HepG2 (cell line): ENCODE measurements at regions not wholly inside any gene's neighbourhood (a gene's known extent, or its start where the extent isn't known, plus 50 kb on each side); places are given as distances from the start of the nearest gene placed in this dataset.

Experiments
- ATF7 ChIP-seq, 2 experiments: fragments of 450-650 bp in 1 of 2; sonication (generic) in 1 of 2; formaldehyde crosslinking in 1 of 2; IDR thresholded peaks; 2 replicates each; pipeline versions ENCODE4 v1.4.0 to v1.6.1; 2016 to 2020; ENCODE audit warnings: antibody characterized with exemption in 1 of 2, mild to moderate bottlenecking in 1 of 2, missing genetic modification reagents in 1 of 2
- CSRNP1 ChIP-seq: sonication (generic); formaldehyde crosslinking; IDR thresholded peaks from 2 replicates; pipeline ENCODE4 v1.8.1; 2023; ENCODE audit warnings: mild to moderate bottlenecking, missing genetic modification reagents
- FOXC1 ChIP-seq: sonication (generic); formaldehyde crosslinking; IDR thresholded peaks from 2 replicates; pipeline ENCODE4 v1.8.0; 2022; ENCODE audit warnings: mild to moderate bottlenecking, missing genetic modification reagents, borderline replicate concordance
- GTF3A ChIP-seq: sonication (generic); formaldehyde crosslinking; conservative IDR thresholded peaks from 2 replicates; pipeline ENCODE4 v1.4.0; 2020; ENCODE audit warnings: mild to moderate bottlenecking, missing genetic modification reagents
- HMG20B ChIP-seq: conservative IDR thresholded peaks from 2 replicates; pipeline ENCODE4 v1.6.1; 2016; ENCODE audit warnings: missing genetic modification reagents, missing compliant biosample characterization
- IKZF4 ChIP-seq: sonication (generic); formaldehyde crosslinking; IDR thresholded peaks from 2 replicates; pipeline ENCODE4 v1.5.1; 2020; ENCODE audit warnings: borderline replicate concordance, mild to moderate bottlenecking, low read depth, missing genetic modification reagents; ENCODE audit errors: not compliant biosample characterization
- MIXL1 ChIP-seq: IDR thresholded peaks from 2 replicates; pipeline ENCODE4 v1.6.1; 2016
- NFATC3 ChIP-seq: sonication (generic); formaldehyde crosslinking; IDR thresholded peaks from 2 replicates; pipeline ENCODE4 v1.5.1; 2020; ENCODE audit warnings: mild to moderate bottlenecking, missing genetic modification reagents
- NFE2L1 ChIP-seq: sonication (generic); formaldehyde crosslinking; IDR thresholded peaks from 2 replicates; pipeline ENCODE4 v1.4.0; 2020; ENCODE audit warnings: missing genetic modification reagents, mild to moderate bottlenecking, borderline replicate concordance
- PATZ1 ChIP-seq: sonication (generic); formaldehyde crosslinking; IDR thresholded peaks from 2 replicates; pipeline ENCODE4 v1.4.0; 2020; ENCODE audit warnings: missing genetic modification reagents
- PCBP2 ChIP-seq: fragments of 200-400 bp; formaldehyde crosslinking; optimal IDR thresholded peaks from 2 replicates; pipeline ENCODE3; 2018; ENCODE audit warnings: low read length, low read depth; ENCODE audit not compliant: poor library complexity, severe bottlenecking
- RNF219 ChIP-seq: sonication (generic); formaldehyde crosslinking; IDR thresholded peaks from 2 replicates; pipeline ENCODE4 v1.5.0; 2020; ENCODE audit warnings: mild to moderate bottlenecking, missing genetic modification reagents
- WIZ ChIP-seq: sonication (generic); formaldehyde crosslinking; IDR thresholded peaks from 2 replicates; pipeline ENCODE4 v1.5.1; 2020; ENCODE audit warnings: mild to moderate bottlenecking, missing genetic modification reagents
- ZFP90 ChIP-seq: sonication (generic); formaldehyde crosslinking; IDR thresholded peaks from 2 replicates; pipeline ENCODE4 v1.8.0; 2022; ENCODE audit warnings: missing genetic modification reagents, mild to moderate bottlenecking, inconsistent platforms, borderline replicate concordance
- ZMYM3 ChIP-seq: sonication (generic); formaldehyde crosslinking; IDR thresholded peaks from 2 replicates; pipeline ENCODE4 v1.5.1; 2020; ENCODE audit warnings: mild to moderate bottlenecking, missing genetic modification reagents
- ZNF33B ChIP-seq: sonication (generic); formaldehyde crosslinking; IDR thresholded peaks from 2 replicates; pipeline ENCODE4 v1.5.1; 2020; ENCODE audit warnings: mild to moderate bottlenecking, missing genetic modification reagents
- ZNF451 ChIP-seq: sonication (generic); formaldehyde crosslinking; IDR thresholded peaks from 2 replicates; pipeline ENCODE4 v1.5.0; 2020; ENCODE audit warnings: mild to moderate bottlenecking, missing genetic modification reagents
- ZNF614 ChIP-seq: IDR thresholded peaks from 2 replicates; pipeline ENCODE4 v1.6.1; 2018; ENCODE audit warnings: missing biosample characterization, missing genetic modification reagents, inconsistent platforms, borderline replicate concordance
- ZNF775 ChIP-seq: sonication (generic); formaldehyde crosslinking; IDR thresholded peaks from 2 replicates; pipeline ENCODE4 v1.4.0; 2020; ENCODE audit warnings: missing genetic modification reagents, mild to moderate bottlenecking, moderate library complexity, borderline replicate concordance
- ZNF790 ChIP-seq: sonication (generic); formaldehyde crosslinking; IDR thresholded peaks from 2 replicates; pipeline ENCODE4 v1.8.0; 2022; ENCODE audit warnings: missing genetic modification reagents, mild to moderate bottlenecking, borderline replicate concordance

- peak; percentile 94 for TF ChIP-seq PATZ1 (CRISPR knock-in tag)
- peak; percentile 81; the same call in 1 of the 2 replicates for TF ChIP-seq ZNF775 (CRISPR knock-in tag)
- no peak for TF ChIP-seq ATF7 (IDR thresholded peaks at IDR 0.05)
- peak; percentile 83 for TF ChIP-seq ATF7 (CRISPR knock-in tag; IDR thresholded peaks at IDR 0.05)
- peak; percentile 87; the same call in 1 of the 2 replicates for TF ChIP-seq FOXC1 (CRISPR knock-in tag)
- peak; percentile 75 for TF ChIP-seq IKZF4 (CRISPR knock-in tag)
- peak; percentile 92; the same call in 1 of the 2 replicates for TF ChIP-seq ZNF790 (CRISPR knock-in tag)
- no peak for TF ChIP-seq PCBP2
- peak; percentile 82 for TF ChIP-seq MIXL1 (CRISPR knock-in tag)
- TF ChIP-seq NFATC3 (CRISPR knock-in tag), result no peak
- TF ChIP-seq ZMYM3, result peak; percentile 69
- peak; percentile 32; the same call in 1 of the 2 replicates for TF ChIP-seq ZNF33B (CRISPR knock-in tag)
- peak; percentile 86; the same call in 1 of the 2 replicates for TF ChIP-seq RNF219 (CRISPR knock-in tag)
- TF ChIP-seq ZNF614 (CRISPR knock-in tag), result peak; percentile 97
- TF ChIP-seq GTF3A, result no peak
- peak; percentile 89 for TF ChIP-seq CSRNP1 (CRISPR knock-in tag)
- peak; percentile 51; the same call in 1 of the 2 replicates for TF ChIP-seq ZFP90 (CRISPR knock-in tag)
- peak; percentile 92 for TF ChIP-seq WIZ (CRISPR knock-in tag)
- TF ChIP-seq NFE2L1 (CRISPR knock-in tag), result no peak
- peak; percentile 68; the same call in 1 of the 2 replicates for TF ChIP-seq HMG20B
- TF ChIP-seq ZNF451, result peak; percentile 82; the same call in 1 of the 2 replicates
Observed at GRCh38 chr10:44259090-44259874, 125.6 kb downstream of the CXCL12 start (continued).
